HEK293 (cell line): ENCODE measurements at regions not wholly inside any gene's neighbourhood (a gene's known extent, or its start where the extent isn't known, plus 50 kb on each side); places are given as distances from the start of the nearest gene placed in this dataset.

Source experiments
- CTCF ChIA-PET: fragments of 350-600 bp; formaldehyde crosslinking; extraction: SDS; loops from one replicate; lab custom pipeline; 2021; ENCODE audit warnings: antibody characterized with exemption; lab: Yijun Ruan, JAX
- POLR2A ChIA-PET: fragments of 300-600 bp; formaldehyde crosslinking; extraction: SDS; loops from one replicate; lab custom pipeline; 2020; ENCODE audit warnings: antibody characterized with exemption, inconsistent platforms; lab: Yijun Ruan, JAX
- H3K27ac ChIP-seq: fragments of 200-500 bp; sonication (Bioruptor generic); 2 replicates; pipeline ENCODE4 v1.5.1; 2014; ENCODE audit warnings: low read depth, low read length, control low read depth, inconsistent platforms; ENCODE audit errors: extremely low read depth
- H3K36me3 ChIP-seq, 2 experiments: fragments of 200-500 bp in 1 of 2; sonication (Bioruptor generic) in 1 of 2; 1 replicate in 1 of 2; 2 replicates in 1 of 2; pipeline ENCODE4 v1.5.1; 2014 to 2017; ENCODE audit warnings: inconsistent platforms in 2 of 2, low read length in 2 of 2; ENCODE audit not compliant: control insufficient read depth in 2 of 2, insufficient read depth in 1 of 2
- H3K4me1 ChIP-seq: fragments of 200-500 bp; sonication (Bioruptor generic); 2 replicates; pipeline ENCODE4 v1.5.1; 2014; ENCODE audit warnings: mild to moderate bottlenecking, low read length, inconsistent platforms; ENCODE audit not compliant: control insufficient read depth, insufficient read depth
- H3K4me3 ChIP-seq: 2 replicates; pipeline ENCODE4 v1.5.1; 2011; ENCODE audit warnings: low read depth, mild to moderate bottlenecking, control low read depth, low read length, moderate library complexity
- H3K9me3 ChIP-seq: fragments of 200-500 bp; sonication (Bioruptor generic); 2 replicates; pipeline ENCODE4 v1.5.1; 2014; ENCODE audit warnings: low read depth, low read length, inconsistent platforms; ENCODE audit not compliant: control insufficient read depth, insufficient read depth
- BCL6B ChIP-seq: fragments of 450-650 bp; formaldehyde crosslinking; IDR thresholded peaks from 2 replicates; pipeline ENCODE4 v1.5.1; 2017; ENCODE audit warnings: missing biosample characterization, missing genetic modification characterization
- GLIS1 ChIP-seq: fragments of 450-650 bp; formaldehyde crosslinking; IDR thresholded peaks from 2 replicates; pipeline ENCODE4 v1.5.1; 2016; ENCODE audit warnings: missing biosample characterization, missing genetic modification characterization
- KLF7 ChIP-seq: fragments of 450-650 bp; formaldehyde crosslinking; IDR thresholded peaks from 2 replicates; pipeline ENCODE4 v1.5.1; 2016; ENCODE audit warnings: missing biosample characterization, missing genetic modification characterization, borderline replicate concordance
- PRDM1 ChIP-seq: fragments of 450-650 bp; formaldehyde crosslinking; IDR thresholded peaks from 2 replicates; pipeline ENCODE4; 2016; ENCODE audit warnings: missing biosample characterization, missing genetic modification characterization
- PRDM4 ChIP-seq: fragments of 450-650 bp; formaldehyde crosslinking; IDR thresholded peaks from 2 replicates; pipeline ENCODE4 v1.5.1; 2017; ENCODE audit warnings: missing biosample characterization, missing genetic modification characterization
- ZBTB1 ChIP-seq: fragments of 450-650 bp; formaldehyde crosslinking; IDR thresholded peaks from 2 replicates; pipeline ENCODE4 v1.5.1; 2016; ENCODE audit warnings: missing biosample characterization, missing genetic modification characterization
- ZBTB17 ChIP-seq: fragments of 450-650 bp; formaldehyde crosslinking; IDR thresholded peaks from 2 replicates; pipeline ENCODE4 v1.5.1; 2016; ENCODE audit warnings: missing biosample characterization, missing genetic modification characterization
- ZFP37 ChIP-seq: fragments of 450-650 bp; formaldehyde crosslinking; IDR thresholded peaks from 2 replicates; pipeline ENCODE4 v1.5.1; 2016; ENCODE audit warnings: missing biosample characterization, missing genetic modification characterization
- ZFP69B ChIP-seq: fragments of 450-650 bp; formaldehyde crosslinking; IDR thresholded peaks from 2 replicates; pipeline ENCODE4 v1.5.1; 2016; ENCODE audit warnings: missing biosample characterization, missing genetic modification characterization
- ZNF140 ChIP-seq: fragments of 450-650 bp; formaldehyde crosslinking; IDR thresholded peaks from 2 replicates; pipeline ENCODE4 v1.5.1; 2016; ENCODE audit warnings: missing biosample characterization, missing genetic modification characterization
- ZNF174 ChIP-seq: fragments of 450-650 bp; formaldehyde crosslinking; IDR thresholded peaks from 2 replicates; pipeline ENCODE4 v1.5.0; 2017; ENCODE audit warnings: missing biosample characterization, mild to moderate bottlenecking, missing genetic modification characterization
- ZNF184 ChIP-seq: fragments of 450-650 bp; IDR thresholded peaks from 2 replicates; pipeline ENCODE4 v1.5.1; 2018; ENCODE audit warnings: missing biosample characterization, mild to moderate bottlenecking, missing genetic modification characterization
- ZNF19 ChIP-seq: fragments of 450-650 bp; formaldehyde crosslinking; IDR thresholded peaks from 2 replicates; pipeline ENCODE4; 2016; ENCODE audit warnings: missing biosample characterization, missing genetic modification characterization, low read depth
- ZNF335 ChIP-seq: fragments of 450-650 bp; formaldehyde crosslinking; conservative IDR thresholded peaks from 2 replicates; pipeline ENCODE4 v1.5.1; 2016; ENCODE audit warnings: missing biosample characterization, missing genetic modification characterization
- ZNF366 ChIP-seq: fragments of 450-650 bp; formaldehyde crosslinking; conservative IDR thresholded peaks from 2 replicates; pipeline ENCODE4 v1.5.1; 2016; ENCODE audit warnings: missing biosample characterization, missing genetic modification characterization
- ZNF433 ChIP-seq: fragments of 450-650 bp; formaldehyde crosslinking; IDR thresholded peaks from 2 replicates; pipeline ENCODE4 v1.5.1; 2016; ENCODE audit warnings: missing biosample characterization, missing genetic modification characterization, low read depth
- ZNF514 ChIP-seq: fragments of 450-650 bp; formaldehyde crosslinking; IDR thresholded peaks from 2 replicates; pipeline ENCODE4 v1.5.1; 2016; ENCODE audit warnings: missing biosample characterization, missing genetic modification characterization
- ZNF529 ChIP-seq: fragments of 450-650 bp; formaldehyde crosslinking; IDR thresholded peaks from 2 replicates; pipeline ENCODE4 v1.5.1; 2017; ENCODE audit warnings: missing genetic modification characterization, missing biosample characterization; ENCODE audit not compliant: insufficient replicate concordance
- ZNF571 ChIP-seq: fragments of 450-650 bp; formaldehyde crosslinking; IDR thresholded peaks from 2 replicates; pipeline ENCODE4 v1.5.0; 2017; ENCODE audit warnings: missing biosample characterization, missing genetic modification characterization
- ZNF610 ChIP-seq: fragments of 450-650 bp; formaldehyde crosslinking; IDR thresholded peaks from 2 replicates; pipeline ENCODE4 v1.5.1; 2016; ENCODE audit warnings: missing biosample characterization, missing genetic modification characterization, borderline replicate concordance
- ZNF621 ChIP-seq: fragments of 450-650 bp; formaldehyde crosslinking; IDR thresholded peaks from 2 replicates; pipeline ENCODE4 v1.5.1; 2017; ENCODE audit warnings: missing biosample characterization, missing genetic modification characterization
- ZNF645 ChIP-seq: fragments of 450-650 bp; formaldehyde crosslinking; IDR thresholded peaks from 2 replicates; pipeline ENCODE4; 2016; ENCODE audit warnings: missing biosample characterization, missing genetic modification characterization
- ZNF654 ChIP-seq: fragments of 450-650 bp; formaldehyde crosslinking; IDR thresholded peaks from 2 replicates; pipeline ENCODE4 v1.5.1; 2016; ENCODE audit warnings: low read depth, missing biosample characterization, missing genetic modification characterization
- ZNF658 ChIP-seq: fragments of 450-650 bp; formaldehyde crosslinking; IDR thresholded peaks from 2 replicates; pipeline ENCODE4; 2016; ENCODE audit warnings: missing biosample characterization, missing genetic modification characterization

- no peak overlapping the region for H3K4me3 ChIP-seq
- H3K36me3 ChIP-seq: no peaks in the 10 kb centered on the region
- TF ChIP-seq ZFP37 (no peak), ZNF174 (no peak), KLF7 (tag by site-specific recombination) (no peak), ZNF610 (tag by site-specific recombination) (no peak), ZNF184 (tag by site-specific recombination) (no peak), ZBTB17 (tag by site-specific recombination) (no peak), PRDM4 (tag by site-specific recombination) (no peak), ZNF366 (tag by site-specific recombination) (no peak), GLIS1 (tag by site-specific recombination) (no peak), ZNF433 (no peak), PRDM1 (no peak), ZNF654 (no peak), ZNF571 (tag by site-specific recombination) (no peak), ZNF514 (no peak), BCL6B (tag by site-specific recombination) (no peak)
- ChIA-PET CTCF (no interaction called here), POLR2A (no interaction called here)
- no peak overlapping the region for H3K27ac ChIP-seq
- no peaks in the 10 kb centered on the region for H3K9me3 ChIP-seq
- H3K4me1 ChIP-seq: 0 out of 2 replicates have a peak, but pooled peaks cover 3% of the 10 kb centered on the region
Observed at GRCh38 chr1:168876830-168877229, 147.8 kb upstream of the DPT start.

- H3K27ac ChIP-seq: no peak overlapping the region
- CTCF ChIA-PET: interaction anchor here (0.6 kb wide), 1 partner anchor 178 kb away, joined by 3 read pairs; no protein-coding TSS in a partner anchor
- POLR2A ChIA-PET: no interaction called here
- no peaks in the 10 kb centered on the region for H3K9me3 ChIP-seq
- H3K4me1 ChIP-seq: 0 out of 2 replicates have a peak, but pooled peaks cover 3% of the 10 kb centered on the region
- no peak for TF ChIP-seq ZNF645 (tag by site-specific recombination)
- no peak for TF ChIP-seq ZNF658 (tag by site-specific recombination)
- no peak for TF ChIP-seq ZNF621
- TF ChIP-seq ZNF19 (tag by site-specific recombination): no peak
- TF ChIP-seq ZFP69B (tag by site-specific recombination): no peak
- TF ChIP-seq ZNF529 (tag by site-specific recombination): no peak
- TF ChIP-seq ZNF140 (tag by site-specific recombination): no peak
- no peak for TF ChIP-seq ZBTB1 (tag by site-specific recombination)
- TF ChIP-seq ZNF335 (tag by site-specific recombination): peak; percentile 51
- no peak overlapping the region for H3K4me3 ChIP-seq
- no peaks in the 10 kb centered on the region for H3K36me3 ChIP-seq
Observed at GRCh38 chr1:168879896-168880734, 151.1 kb upstream of the DPT start.
